NB4 (cell line): ENCODE measurements at regions not wholly inside any gene's neighbourhood (a gene's known extent, or its start where the extent isn't known, plus 50 kb on each side); places are given as distances from the start of the nearest gene placed in this dataset.

ENCODE experiments used
- CTCF ChIP-seq: IDR thresholded peaks from one replicate; pipeline ENCODE4 v1.5.1; 2012; ENCODE audit warnings: low read depth, low read length
- MYC ChIP-seq: IDR thresholded peaks from 2 replicates; pipeline ENCODE4 v1.6.1; 2011; ENCODE audit warnings: low read depth, low read length
- POLR2A ChIP-seq: IDR thresholded peaks from 2 replicates; pipeline ENCODE4 v1.6.1; 2011; ENCODE audit warnings: mild to moderate bottlenecking; ENCODE audit not compliant: insufficient read length; ENCODE audit errors: extremely low read depth

- TF ChIP-seq CTCF, result no peak
- no peak for TF ChIP-seq POLR2A
- TF ChIP-seq MYC, result no peak
These were observed 228.5 kb downstream of the POLR1F start for GRCh38 chr7:19480383-19480782.
